ENCODE measurements at regions not wholly inside any gene's neighbourhood (a gene's known extent, or its start where the extent isn't known, plus 50 kb on each side); places are given as distances from the start of the nearest gene placed in this dataset.

DNA sequence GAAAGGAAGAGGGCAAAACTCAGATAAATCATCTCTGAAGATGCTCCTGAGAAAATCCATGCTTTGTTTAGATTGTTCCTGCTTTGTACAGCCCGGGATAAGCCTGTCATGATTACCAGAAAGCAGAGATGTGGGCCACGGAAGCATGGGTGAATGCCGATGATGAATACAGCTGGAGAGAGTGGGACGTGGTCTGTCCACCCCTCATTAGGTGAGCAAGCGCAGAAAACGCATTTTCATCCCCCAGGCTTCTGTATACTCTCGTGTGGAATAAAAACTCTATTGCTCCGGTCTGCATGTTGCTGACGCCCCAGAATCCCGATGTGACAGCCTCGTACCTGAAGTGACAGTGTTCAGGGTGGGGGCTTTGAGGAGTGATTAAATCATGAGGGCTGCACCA is 52.0 kb upstream of the SALL3 start:
- no peak for DNase-seq (ENCODE audit: low read depth)

DNA sequence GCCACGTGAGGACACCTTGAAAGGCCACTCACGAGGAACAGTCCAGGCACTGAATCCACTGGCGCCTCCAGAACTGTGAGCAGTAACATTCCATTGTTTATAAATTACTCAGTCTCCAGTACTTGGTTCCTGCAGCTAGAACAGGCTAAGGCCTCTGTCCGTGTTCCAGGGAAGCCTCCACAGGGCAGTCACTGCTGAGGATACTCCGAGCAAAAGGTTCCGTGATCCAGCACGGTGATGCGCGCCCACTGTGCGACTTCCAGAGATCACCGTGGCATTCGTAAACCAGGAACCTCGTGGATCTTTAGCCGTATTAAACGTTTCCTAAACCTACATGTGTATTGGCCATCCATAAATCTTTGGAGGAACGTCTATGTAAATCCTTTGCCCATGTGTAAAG is 51.5 kb upstream of the SALL3 start:
- no peak for DNase-seq (ENCODE audit: low read depth)

DNA sequence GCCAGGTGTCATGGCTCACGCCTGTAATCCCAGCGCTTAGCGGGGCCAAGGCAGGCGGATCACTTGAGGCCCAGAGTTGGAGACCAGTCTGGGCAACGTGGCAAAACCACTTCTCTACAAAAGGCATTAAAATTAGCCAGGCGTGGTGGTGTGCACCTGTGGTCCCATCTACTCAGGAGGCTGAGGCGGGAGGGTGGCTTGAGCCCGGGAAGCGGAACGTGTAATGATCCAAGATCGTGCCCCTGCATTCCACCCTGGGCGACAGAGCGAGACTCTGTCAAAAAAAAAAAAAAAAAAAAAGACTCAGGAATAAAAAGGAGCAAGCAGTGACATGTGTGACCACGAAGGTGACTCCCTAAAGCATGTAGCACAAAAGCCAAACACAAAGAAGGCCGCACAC is 50.1 kb upstream of the SALL3 start:
- no peak for DNase-seq (ENCODE audit: low read depth)

Data from CMK (cell line).